Neural progenitor cell (in vitro differentiated cells): ENCODE measurements at regions not wholly inside any gene's neighbourhood (a gene's known extent, or its start where the extent isn't known, plus 50 kb on each side); places are given as distances from the start of the nearest gene placed in this dataset.

Experiments used
- DNase-seq: peaks from one replicate; pipeline ENCODE4 v3.0.0-alpha.2; 2016; ENCODE audit warnings: low spot score
- H2AFZ ChIP-seq: fragments of 200-600 bp; sonication (generic); replicated peaks from 2 replicates; pipeline ENCODE4 v1.6.1; 2016; ENCODE audit warnings: antibody characterized with exemption
- H3F3A ChIP-seq: fragments of 200-600 bp; sonication (generic); 2 replicates; pipeline ENCODE4 v1.6.1; 2016; ENCODE audit warnings: antibody characterized with exemption, low read depth
- H3K27ac ChIP-seq: fragments of 200-600 bp; sonication (generic); 2 replicates; pipeline ENCODE4 v1.5.1; 2016; ENCODE audit warnings: mild to moderate bottlenecking
- H3K27me3 ChIP-seq: fragments of 200-600 bp; sonication (generic); 2 replicates; pipeline ENCODE4 v1.6.1; 2016; ENCODE audit warnings: mild to moderate bottlenecking, moderate library complexity
- H3K36me3 ChIP-seq: fragments of 200-600 bp; sonication (generic); 2 replicates; pipeline ENCODE4 v1.5.1; 2016
- H3K4me1 ChIP-seq: fragments of 200-600 bp; sonication (generic); 2 replicates; pipeline ENCODE4 v1.6.1; 2016; ENCODE audit warnings: mixed run types
- H3K4me2 ChIP-seq: fragments of 200-600 bp; sonication (generic); 2 replicates; pipeline ENCODE4 v1.6.1; 2016
- H3K4me3 ChIP-seq: fragments of 200-600 bp; sonication (generic); 2 replicates; pipeline ENCODE4 v1.5.1; 2016
- H3K79me2 ChIP-seq: fragments of 200-600 bp; sonication (generic); 2 replicates; pipeline ENCODE4 v1.6.1; 2016; ENCODE audit warnings: low read depth
- H3K9ac ChIP-seq: fragments of 200-600 bp; sonication (generic); 2 replicates; pipeline ENCODE4 v1.6.1; 2016
- H3K9me3 ChIP-seq: fragments of 200-600 bp; sonication (generic); 2 replicates; pipeline ENCODE4 v1.5.1; 2016; ENCODE audit warnings: low read depth
- H4K20me1 ChIP-seq: fragments of 200-600 bp; sonication (generic); 2 replicates; pipeline ENCODE4 v1.6.1; 2016; ENCODE audit warnings: low read depth
- H3K27ac Mint-ChIP-seq: 3 replicates; pipeline ENCODE4 v1.8.0; 2021; ENCODE audit warnings: mixed read lengths
- H3K27me3 Mint-ChIP-seq: 2 replicates; pipeline ENCODE4 v1.8.0; 2022; ENCODE audit warnings: low read depth, mild to moderate bottlenecking, inconsistent platforms, moderate library complexity, mixed read lengths; ENCODE audit not compliant: insufficient read depth
- H3K36me3 Mint-ChIP-seq: 3 replicates; pipeline ENCODE4 v1.8.0; 2021; ENCODE audit warnings: mixed read lengths
- H3K4me1 Mint-ChIP-seq: 3 replicates; pipeline ENCODE4 v1.8.0; 2021; ENCODE audit warnings: mixed read lengths
- H3K4me3 Mint-ChIP-seq: 3 replicates; pipeline ENCODE4 v1.8.0; 2021; ENCODE audit warnings: mild to moderate bottlenecking, moderate library complexity, mixed read lengths
- H3K9me3 Mint-ChIP-seq: 3 replicates; pipeline ENCODE4 v1.8.0; 2020; ENCODE audit warnings: mixed read lengths
- CTCF ChIP-seq: fragments of 200-600 bp; sonication (generic); IDR thresholded peaks from 2 replicates; pipeline ENCODE4 v1.5.1; 2017; ENCODE audit warnings: antibody characterized with exemption, mild to moderate bottlenecking
- EZH2 ChIP-seq: fragments of 200-600 bp; sonication (generic); IDR thresholded peaks from 2 replicates; pipeline ENCODE4 v1.6.1; 2017; ENCODE audit warnings: antibody characterized with exemption, mild to moderate bottlenecking, moderate library complexity
- EZH2phosphoT487 ChIP-seq: fragments of 200-600 bp; sonication (generic); IDR thresholded peaks from 2 replicates; pipeline ENCODE4 v1.6.1; 2017; ENCODE audit warnings: antibody characterized with exemption

- H3K79me2 ChIP-seq: no peaks in the 10 kb centered on the region
- no peak overlapping the region for H2AFZ ChIP-seq
- no peak overlapping the region for H3K4me3 Mint-ChIP-seq
- peaks cover 13% of the 10 kb centered on the region for H3K4me1 ChIP-seq
- no peak overlapping the region for H3K27ac ChIP-seq
- H3K4me2 ChIP-seq: no peak overlapping the region
- H3K9me3 ChIP-seq: no peaks in the 10 kb centered on the region
- no peak overlapping the region for H3K27ac Mint-ChIP-seq
- no peak for TF ChIP-seq EZH2
- TF ChIP-seq EZH2phosphoT487: no peak
- no peak for TF ChIP-seq CTCF
- peaks cover 2% of the 10 kb centered on the region for H3K4me1 Mint-ChIP-seq
- H3K36me3 ChIP-seq: no peaks in the 10 kb centered on the region
- no peaks in the 10 kb centered on the region for H3K9me3 Mint-ChIP-seq
- H3K4me3 ChIP-seq: no peak overlapping the region
- H4K20me1 ChIP-seq: no peaks in the 10 kb centered on the region
- H3K9ac ChIP-seq: no peak overlapping the region
- H3F3A ChIP-seq: no peaks in the 10 kb centered on the region
- no peaks in the 10 kb centered on the region for H3K27me3 Mint-ChIP-seq
- H3K27me3 ChIP-seq: no peaks in the 10 kb centered on the region
- DNase-seq: no peak
- H3K36me3 Mint-ChIP-seq: no peaks in the 10 kb centered on the region
These were observed 146.5 kb downstream of the SYK start for GRCh38 chr9:90948156-90948555.

GRCh38 chr9:90950600-90950999 is 149.0 kb downstream of the SYK start:
- Histone ChIP-seq H2AFZ (no peak overlapping the region), H3K9ac (no peak overlapping the region), H3K9me3 (no peaks in the 10 kb centered on the region), H3K4me2 (no peak overlapping the region), H3K27ac (no peak overlapping the region), H3K79me2 (no peaks in the 10 kb centered on the region), H3F3A (no peaks in the 10 kb centered on the region), H3K4me1 (peaks cover 7% of the 10 kb centered on the region), H3K36me3 (no peaks in the 10 kb centered on the region), H4K20me1 (no peaks in the 10 kb centered on the region), H3K27me3 (no peaks in the 10 kb centered on the region), H3K4me3 (no peak overlapping the region)
- DNase-seq: no peak
- Mint-ChIP-seq H3K27me3 (no peaks in the 10 kb centered on the region), H3K36me3 (no peaks in the 10 kb centered on the region), H3K4me3 (no peak overlapping the region), H3K27ac (no peak overlapping the region), H3K4me1 (no peaks in the 10 kb centered on the region), H3K9me3 (no peaks in the 10 kb centered on the region)
- TF ChIP-seq EZH2 (no peak), EZH2phosphoT487 (no peak), CTCF (no peak)

GRCh38 chr9:90953200-90953599 is 151.6 kb downstream of the SYK start:
- Mint-ChIP-seq H3K27ac (no peak overlapping the region), H3K9me3 (no peaks in the 10 kb centered on the region), H3K4me1 (no peaks in the 10 kb centered on the region), H3K36me3 (no peaks in the 10 kb centered on the region), H3K4me3 (no peak overlapping the region), H3K27me3 (no peaks in the 10 kb centered on the region)
- peaks cover 7% of the 10 kb centered on the region for H3K4me1 ChIP-seq
- no peaks in the 10 kb centered on the region for H3K27me3 ChIP-seq
- H3K9ac ChIP-seq: no peak overlapping the region
- no peak overlapping the region for H3K4me3 ChIP-seq
- no peaks in the 10 kb centered on the region for H4K20me1 ChIP-seq
- no peak overlapping the region for H3K4me2 ChIP-seq
- H3F3A ChIP-seq: no peaks in the 10 kb centered on the region
- DNase-seq: no peak
- H2AFZ ChIP-seq: peak overlapping the region; percentile 53
- H3K27ac ChIP-seq: no peak overlapping the region
- no peaks in the 10 kb centered on the region for H3K36me3 ChIP-seq
- no peaks in the 10 kb centered on the region for H3K9me3 ChIP-seq
- no peaks in the 10 kb centered on the region for H3K79me2 ChIP-seq
- TF ChIP-seq CTCF: peak; percentile 6
- no peak for TF ChIP-seq EZH2phosphoT487
- no peak for TF ChIP-seq EZH2

DNA sequence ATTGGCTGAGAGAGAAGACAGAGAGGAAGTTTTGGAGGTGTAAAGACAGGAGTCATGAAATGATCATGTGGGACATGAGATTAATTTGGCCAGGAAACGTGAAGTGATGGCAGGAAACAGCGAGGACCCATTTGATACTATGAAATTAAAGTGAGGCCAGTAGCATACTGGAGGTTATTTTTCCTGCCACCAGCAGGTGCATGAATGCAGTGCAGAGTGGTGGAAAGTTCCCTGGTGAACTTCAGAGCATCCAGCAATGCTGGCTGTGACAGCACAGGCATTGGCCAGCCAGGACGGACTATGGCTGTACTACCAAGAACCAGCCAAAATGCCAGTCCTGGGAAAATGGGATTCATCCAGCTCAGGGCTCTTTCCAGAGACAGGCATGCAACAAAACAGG is 152.2 kb downstream of the SYK start:
- Histone ChIP-seq H4K20me1 (no peaks in the 10 kb centered on the region), H3K36me3 (no peaks in the 10 kb centered on the region), H3K9me3 (no peaks in the 10 kb centered on the region), H2AFZ (no peak overlapping the region), H3K9ac (no peak overlapping the region), H3F3A (no peaks in the 10 kb centered on the region), H3K4me1 (peaks cover 7% of the 10 kb centered on the region), H3K79me2 (no peaks in the 10 kb centered on the region), H3K27ac (no peak overlapping the region), H3K27me3 (no peaks in the 10 kb centered on the region), H3K4me2 (no peak overlapping the region), H3K4me3 (no peak overlapping the region)
- H3K27me3 Mint-ChIP-seq: no peaks in the 10 kb centered on the region
- TF ChIP-seq CTCF: no peak
- TF ChIP-seq EZH2: no peak
- no peak overlapping the region for H3K4me3 Mint-ChIP-seq
- H3K4me1 Mint-ChIP-seq: no peaks in the 10 kb centered on the region
- no peaks in the 10 kb centered on the region for H3K9me3 Mint-ChIP-seq
- H3K36me3 Mint-ChIP-seq: no peaks in the 10 kb centered on the region
- no peak for DNase-seq
- H3K27ac Mint-ChIP-seq: no peak overlapping the region
